K562 (cell line): ENCODE measurements at regions not wholly inside any gene's neighbourhood (a gene's known extent, or its start where the extent isn't known, plus 50 kb on each side); places are given as distances from the start of the nearest gene placed in this dataset.

Experiments used
- ATAC-seq: fragments of 200-7000 bp; cut with Tn5 transposase; 3 replicates; pipeline ENCODE4 v1.9.1; 2020; ENCODE audit warnings: moderate library complexity
- BruUV-seq: library from RNA; stranded (reverse); fragments of 400-500 nt; replicated peaks from 2 replicates; lab custom pipeline; 2021; lab: Mats Ljungman, UMichigan
- CTCF ChIA-PET: fragments of 300-600 bp; formaldehyde crosslinking; extraction: SDS; loops from one replicate; lab custom pipeline; 2021; ENCODE audit warnings: low intra/inter-chr PET ratio; lab: Yijun Ruan, JAX
- POLR2A ChIA-PET: fragments of 300-600, 350-650 bp; sonication (Branson Sonifier 250); formaldehyde crosslinking; extraction: SDS; loops from one replicate; lab custom pipeline; 2021; ENCODE audit warnings: antibody characterized with exemption, inconsistent platforms; lab: Yijun Ruan, JAX
- DNase-seq, 4 experiments: peaks; one replicate each; pipeline versions ENCODE4 v3.0.0 to v3.0.0-alpha.2; 2011 to 2018; ENCODE audit warnings: low spot score in 3 of 4, mixed read lengths in 3 of 4; ENCODE audit errors: extremely low read depth in 1 of 4
- FAIRE-seq: peaks from 2 replicates; lab custom pipeline; 2011; peaks lifted over from hg19 to GRCh38; lab: Jason Lieb, UNC
- H2AFZ ChIP-seq: 2 replicates; pipeline ENCODE4 v1.6.0; 2011; ENCODE audit warnings: low read depth, low read length, control low read depth, inconsistent platforms
- H3K27ac ChIP-seq: fragments of 200-600 bp; 3 replicates; pipeline ENCODE4 v1.8.0; 2011; ENCODE audit warnings: low read depth, mild to moderate bottlenecking, control low read depth, inconsistent platforms, low read length, moderate library complexity, mixed read lengths; ENCODE audit errors: extremely low read depth
- H3K27me3 ChIP-seq, 2 experiments: fragments of 300-600 bp in 1 of 2; 2 replicates in 1 of 2; 3 replicates in 1 of 2; pipeline versions ENCODE4 v1.6.0 to v1.8.0; 2011; ENCODE audit warnings: inconsistent platforms in 2 of 2, low read length in 2 of 2, mild to moderate bottlenecking in 1 of 2, mixed read lengths in 1 of 2, moderate library complexity in 1 of 2; ENCODE audit not compliant: control insufficient read depth in 2 of 2, insufficient read depth in 2 of 2
- H3K36me3 ChIP-seq: fragments of 300-600 bp; 3 replicates; pipeline ENCODE4 v1.8.0; 2011; ENCODE audit warnings: mild to moderate bottlenecking, low read length, inconsistent platforms; ENCODE audit not compliant: control insufficient read depth, insufficient read depth
- H3K4me1 ChIP-seq, 2 experiments: fragments of 200-600 bp in 1 of 2; replicated peaks in 1 of 2; 2 replicates in 1 of 2; 3 replicates in 1 of 2; pipeline versions ENCODE4 v1.5.1 to v1.8.0; 2011; ENCODE audit warnings: inconsistent platforms in 2 of 2, low read length in 2 of 2, mild to moderate bottlenecking in 1 of 2, mixed read lengths in 1 of 2, moderate library complexity in 1 of 2; ENCODE audit not compliant: control insufficient read depth in 2 of 2, insufficient read depth in 2 of 2
- H3K4me2 ChIP-seq: 2 replicates; pipeline ENCODE4 v1.6.1; 2011; ENCODE audit warnings: low read length, control low read depth, inconsistent platforms, mixed read lengths; ENCODE audit not compliant: insufficient read depth
- H3K4me3 ChIP-seq: fragments of 200-600 bp; sonication (generic), shearing (Covaris generic); 2 replicates; pipeline ENCODE4 v1.5.1; 2016; ENCODE audit warnings: control low read depth, inconsistent platforms
- H3K79me2 ChIP-seq: fragments of 200-600 bp; 3 replicates; pipeline ENCODE4 v1.8.0; 2011; ENCODE audit warnings: low read length, inconsistent platforms; ENCODE audit not compliant: control insufficient read depth, insufficient read depth
- H3K9ac ChIP-seq, 2 experiments: 2 replicates each; pipeline versions ENCODE4 v1.6.0 to v1.6.1; 2011; ENCODE audit warnings: low read depth in 2 of 2, low read length in 2 of 2, control low read depth in 1 of 2, inconsistent platforms in 1 of 2, mild to moderate bottlenecking in 1 of 2, mixed read lengths in 1 of 2; ENCODE audit not compliant: insufficient read depth in 1 of 2
- H3K9me1 ChIP-seq: one replicate; pipeline ENCODE4 v1.6.0; 2011; ENCODE audit warnings: inconsistent platforms, mild to moderate bottlenecking, low read length, moderate library complexity; ENCODE audit not compliant: control insufficient read depth, insufficient read depth
- H3K9me3 ChIP-seq: replicated peaks from 2 replicates; pipeline ENCODE4 v1.5.1; 2011; ENCODE audit warnings: low read depth, low read length, inconsistent platforms; ENCODE audit not compliant: control insufficient read depth, insufficient read depth
- H4K20me1 ChIP-seq: replicated peaks from 2 replicates; pipeline ENCODE4 v1.6.1; 2011; ENCODE audit warnings: low read length, inconsistent platforms, mixed read lengths; ENCODE audit not compliant: control insufficient read depth, insufficient read depth
- E2F5 ChIP-seq: sonication (generic); formaldehyde crosslinking; IDR thresholded peaks from 2 replicates; pipeline ENCODE4 v1.8.0; 2022; ENCODE audit warnings: mild to moderate bottlenecking, missing genetic modification reagents
- EP400 ChIP-seq: fragments of 450-650 bp; IDR thresholded peaks from 2 replicates; pipeline ENCODE4 v1.6.1; 2017; ENCODE audit warnings: antibody characterized with exemption, mild to moderate bottlenecking, moderate library complexity
- KDM5B ChIP-seq: fragments of 200-600 bp; sonication (generic); IDR thresholded peaks from 2 replicates; pipeline ENCODE4 v1.6.1; 2012; ENCODE audit warnings: low read depth, mild to moderate bottlenecking, moderate library complexity, low read length, control low read depth, inconsistent platforms; ENCODE audit not compliant: insufficient replicate concordance
- MAFK ChIP-seq: IDR thresholded peaks from 2 replicates; pipeline ENCODE4 v1.6.1; 2011; ENCODE audit warnings: low read length, improper control_type of control experiment
- NR2F6 ChIP-seq: fragments of 450-650 bp; formaldehyde crosslinking; IDR thresholded peaks from 2 replicates; pipeline ENCODE4 v1.4.0; 2020; ENCODE audit warnings: mild to moderate bottlenecking
- PCBP1 ChIP-seq: fragments of 200-400 bp; formaldehyde crosslinking; IDR thresholded peaks from 2 replicates; pipeline ENCODE4 v1.6.1; 2018; ENCODE audit warnings: mild to moderate bottlenecking, low read depth, low read length; ENCODE audit not compliant: poor library complexity, severe bottlenecking
- RERE ChIP-seq: sonication (generic); formaldehyde crosslinking; IDR thresholded peaks from 2 replicates; pipeline ENCODE4 v1.8.0; 2023; ENCODE audit warnings: missing genetic modification reagents, mild to moderate bottlenecking, borderline replicate concordance
- SMARCB1 ChIP-seq: IDR thresholded peaks from 2 replicates; pipeline ENCODE4 v1.6.1; 2011; ENCODE audit warnings: improper control_type of control experiment, low read depth; ENCODE audit not compliant: insufficient read length
- ZBTB17 ChIP-seq: fragments of 450-650 bp; formaldehyde crosslinking; IDR thresholded peaks from 2 replicates; pipeline ENCODE4 v1.4.0; 2020; ENCODE audit warnings: mild to moderate bottlenecking
- ZNF561 ChIP-seq: fragments of 450-650 bp; formaldehyde crosslinking; conservative IDR thresholded peaks from 2 replicates; pipeline ENCODE4 v1.4.0; 2020; ENCODE audit warnings: mild to moderate bottlenecking, moderate library complexity
- WGBS: fragments of 100-300 bp; shearing (Covaris generic); methylation state at CpG from one replicate; pipeline ENCODE4 v1.1.6; 2016; ENCODE audit warnings: low coverage, mixed read lengths; ENCODE audit not compliant: insufficient coverage; ENCODE audit errors: missing lambda C conversion rate; 5-methylcytosine and 5-hydroxymethylcytosine counted together
- in situ Hi-C: fragments of 300-500 bp; cut with MboI; formaldehyde crosslinking; loops from 4 replicates; pipeline ENCODE4 v1.15.0; 2018; ENCODE audit warnings: inconsistent platforms, mixed read lengths
- intact Hi-C: fragments of 100-400 bp; cut with micrococcal nuclease; formaldehyde crosslinking; loops from 2 replicates; pipeline ENCODE4 v1.14.2; 2022

- POLR2A ChIA-PET, result no interaction called here
- BruUV-seq, result no TSS peak
- WGBS, result 0% methylated on average over 1 of the region's 1 CpG
These were observed 225.2 kb upstream of the ANO3 start for GRCh38 chr11:26106726-26107125.

GRCh38 chr11:26109658-26110368 is 222.1 kb upstream of the ANO3 start:
- Histone ChIP-seq H3K9ac (no peak overlapping the region), H3K27me3 (no peaks in the 10 kb centered on the region), H2AFZ (no peak overlapping the region), H3K4me2 (no peak overlapping the region), H4K20me1 (no peaks in the 10 kb centered on the region), H3K4me3 (no peak overlapping the region), H3K4me1 (no peaks in the 10 kb centered on the region), H3K27ac (no peak overlapping the region), H3K9me1 (no peaks in the 10 kb centered on the region), H3K36me3 (no peaks in the 10 kb centered on the region), H3K79me2 (no peaks in the 10 kb centered on the region), H3K9me3 (no peaks in the 10 kb centered on the region)
- DNase-seq, result no peak
- intact Hi-C loops, result no loop called here
- in situ Hi-C loops, result no loop called here
- CTCF ChIA-PET, result no interaction called here
- no TSS peak for BruUV-seq
- WGBS, result 0% methylated on average over 2 of the region's 2 CpGs
- POLR2A ChIA-PET, result no interaction called here
- ATAC-seq, result no peak
- FAIRE-seq, result no peak
- TF ChIP-seq E2F5 (no peak), SMARCB1 (no peak), EP400 (no peak), NR2F6 (CRISPR knock-in tag) (no peak), ZNF561 (CRISPR knock-in tag) (no peak), MAFK (no peak), KDM5B (no peak), ZBTB17 (CRISPR knock-in tag) (no peak), RERE (CRISPR knock-in tag) (no peak)

More at GRCh38 chr11:26106726-26107125, 225.2 kb upstream of the ANO3 start:
- Histone ChIP-seq H3K27me3 (no peaks in the 10 kb centered on the region), H3K4me1 (no peaks in the 10 kb centered on the region), H3K9me1 (no peaks in the 10 kb centered on the region), H3K9ac (no peak overlapping the region), H3K79me2 (no peaks in the 10 kb centered on the region), H3K4me3 (no peak overlapping the region), H3K27ac (no peak overlapping the region), H2AFZ (no peak overlapping the region), H3K9me3 (no peaks in the 10 kb centered on the region), H4K20me1 (no peaks in the 10 kb centered on the region), H3K36me3 (no peaks in the 10 kb centered on the region), H3K4me2 (no peak overlapping the region)
- DNase-seq, result no peak
- CTCF ChIA-PET, result no interaction called here
- no peak for FAIRE-seq
- TF ChIP-seq PCBP1, result no peak
- intact Hi-C loops, result no loop called here
- no peak for ATAC-seq
- in situ Hi-C loops, result no loop called here
